ENCODE measurements at regions not wholly inside any gene's neighbourhood (a gene's known extent, or its start where the extent isn't known, plus 50 kb on each side); places are given as distances from the start of the nearest gene placed in this dataset.

- no peak overlapping the region for H2AFZ ChIP-seq
- ATAC-seq (no peak), DNase-seq (ENCODE audit: low spot score) (no peak)
- H3K27me3 ChIP-seq (ENCODE audit: insufficient read depth) = no peaks in the 10 kb centered on the region
- Mint-ChIP-seq H3K27ac (no peak overlapping the region), H3K4me1 (peaks cover 12% of the 10 kb centered on the region), H3K4me3 (no peak overlapping the region), H3K27me3 (ENCODE audit: insufficient read depth, low read depth, poor library complexity) (no peaks in the 10 kb centered on the region), H3K9me3 (no peaks in the 10 kb centered on the region), H3K36me3 (ENCODE audit: low read depth) (no peaks in the 10 kb centered on the region)
- no peaks in the 10 kb centered on the region for H3F3A ChIP-seq (replicated peaks; ENCODE audit: low read depth)
- H3K4me1 ChIP-seq (ENCODE audit: insufficient read depth) = no peaks in the 10 kb centered on the region
- H3K9me2 ChIP-seq (ENCODE audit: insufficient read depth) = no peaks in the 10 kb centered on the region
- no peak overlapping the region for H3K27ac ChIP-seq (ENCODE audit: low read depth)
- no peak overlapping the region for H3K4me2 ChIP-seq
- TF ChIP-seq CTCF (conservative IDR thresholded peaks at IDR 0.05; ENCODE audit: low read depth in 2 of 2) (no peak), EZH2phosphoT487 (IDR thresholded peaks at IDR 0.05; ENCODE audit: unreplicated experiment) (no peak), REST (IDR thresholded peaks at IDR 0.05; ENCODE audit: unreplicated experiment) (no peak), ZNF462 (CRISPR knock-in tag; IDR thresholded peaks at IDR 0.05) (no peak), ZNF331 (CRISPR knock-in tag; IDR thresholded peaks at IDR 0.05; ENCODE audit: low read depth) (no peak), EZH2 (IDR thresholded peaks at IDR 0.05; ENCODE audit: low read depth, unreplicated experiment) (no peak), POLR2AphosphoS5 (IDR thresholded peaks at IDR 0.05; ENCODE audit: low read depth) (no peak), STAT1 (IDR thresholded peaks at IDR 0.05; ENCODE audit: unreplicated experiment) (no peak), ETS1 (IDR thresholded peaks at IDR 0.05) (no peak), JUNB (IDR thresholded peaks at IDR 0.05; ENCODE audit: unreplicated experiment) (no peak), CREB1 (CRISPR knock-in tag; IDR thresholded peaks at IDR 0.05; ENCODE audit: low read depth) (no peak), NANOG (IDR thresholded peaks at IDR 0.05; ENCODE audit: borderline replicate concordance) (no peak), ZNF114 (CRISPR knock-in tag; IDR thresholded peaks at IDR 0.05) (no peak)
- H3K79me2 ChIP-seq (replicated peaks; ENCODE audit: insufficient read depth) = no peaks in the 10 kb centered on the region
- H3K4me3 ChIP-seq = no peak overlapping the region
- no peaks in the 10 kb centered on the region for H4K20me1 ChIP-seq (replicated peaks; ENCODE audit: insufficient read depth)
- no peaks in the 10 kb centered on the region for H3K36me3 ChIP-seq (ENCODE audit: insufficient read depth)
Measured at GRCh38 chr3:144033240-144033589, 61.6 kb downstream of the DIPK2A start.
